ENCODE measurements at regions not wholly inside any gene's neighbourhood (a gene's known extent, or its start where the extent isn't known, plus 50 kb on each side); places are given as distances from the start of the nearest gene placed in this dataset.

- Histone ChIP-seq H3K27ac (no peak overlapping the region), H3K4me1 (peaks cover 12 to 23% of the 10 kb centered on the region in 2 donors), H3K4me3 (replicated peaks in 1 of 3) (no peak overlapping the region), H3K36me3 (no peaks in the 10 kb centered on the region), H3K9me3 (no peaks in the 10 kb centered on the region), H3K27me3 (no peaks in the 10 kb centered on the region)
- intact Hi-C loops (cut with DNase I): no loop called here
- no peak for TF ChIP-seq CTCF (IDR thresholded peaks at IDR 0.05)
- TF ChIP-seq POLR2A (IDR thresholded peaks at IDR 0.05): no peak
- no peak for DNase-seq
Measured at GRCh38 chr4:38273407-38273806, 313.2 kb downstream of the PTTG2 start.

- Histone ChIP-seq H3K27ac (peak overlapping the region in 1 of 3 donors; percentile 44), H3K36me3 (no peaks in the 10 kb centered on the region), H3K4me3 (replicated peaks in 1 of 3) (no peak overlapping the region), H3K4me1 (peaks cover 26 to 38% of the 10 kb centered on the region in 2 donors), H3K9me3 (no peaks in the 10 kb centered on the region), H3K27me3 (no peaks in the 10 kb centered on the region)
- 50 to 56% methylated on average over 5 of the region's 5 CpGs for WGBS, 2 donors
- intact Hi-C loops (cut with DNase I): no loop called here
- TF ChIP-seq POLR2A (IDR thresholded peaks at IDR 0.05) (no peak), CTCF (IDR thresholded peaks at IDR 0.05) (no peak)
- peak; percentile 62 to 64 for DNase-seq
Measured at GRCh38 chr4:38275331-38276100, 315.3 kb downstream of the PTTG2 start.

- intact Hi-C loops (cut with DNase I): no loop called here
- no peak for DNase-seq
Measured at GRCh38 chr4:38278255-38278654, 318.1 kb downstream of the PTTG2 start.

GRCh38 chr4:38279077-38279476, 318.9 kb downstream of the PTTG2 start:
- H3K9me3 ChIP-seq: no peaks in the 10 kb centered on the region

More at GRCh38 chr4:38278255-38278654, 318.1 kb downstream of the PTTG2 start:
- no peaks in the 10 kb centered on the region for H3K27me3 ChIP-seq
- TF ChIP-seq POLR2A (IDR thresholded peaks at IDR 0.05) (no peak), CTCF (IDR thresholded peaks at IDR 0.05) (no peak)
- H3K4me1 ChIP-seq: peaks cover 46 to 54% of the 10 kb centered on the region in 2 donors
- H3K4me3 ChIP-seq (replicated peaks in 1 of 3): no peak overlapping the region
- no peaks in the 10 kb centered on the region for H3K9me3 ChIP-seq
- 73 to 90% methylated on average over 4 of the region's 4 CpGs for WGBS, 2 donors
- H3K36me3 ChIP-seq: no peaks in the 10 kb centered on the region
- H3K27ac ChIP-seq: no peak overlapping the region

More at GRCh38 chr4:38279077-38279476, 318.9 kb downstream of the PTTG2 start:
- 80% methylated on average over 8 of the region's 8 CpGs for WGBS, 2 donors
- Histone ChIP-seq H3K4me3 (replicated peaks in 1 of 3) (no peak overlapping the region), H3K36me3 (no peaks in the 10 kb centered on the region), H3K27me3 (no peaks in the 10 kb centered on the region), H3K27ac (peak overlapping the region; percentile 81 to 93 (median 84)), H3K4me1 (peaks cover 46 to 52% of the 10 kb centered on the region in 2 donors)
- TF ChIP-seq CTCF (IDR thresholded peaks at IDR 0.05): no peak
- TF ChIP-seq POLR2A (IDR thresholded peaks at IDR 0.05): no peak
- intact Hi-C loops (cut with DNase I): no loop called here
- no peak for DNase-seq
